Thymus (tissue), 11 donors: ENCODE measurements at regions not wholly inside any gene's neighbourhood (a gene's known extent, or its start where the extent isn't known, plus 50 kb on each side); places are given as distances from the start of the nearest gene placed in this dataset.

Experiments
- DNase-seq, 9 donors: peaks; one replicate each; pipeline ENCODE4 v3.0.0-alpha.2; 2013; ENCODE audit warnings: low spot score in 9 of 9, low read depth in 6 of 9, missing footprints in 1 of 9
- H3K27ac ChIP-seq, 2 donors: one replicate each; pipeline ENCODE4 v1.5.1; 2013; ENCODE audit warnings: control low read depth in 1 of 2, low read depth in 1 of 2, low read length in 1 of 2, mild to moderate bottlenecking in 1 of 2, moderate library complexity in 1 of 2
- H3K27me3 ChIP-seq, 2 donors: one replicate each; pipeline ENCODE4 v1.5.1; 2013; ENCODE audit warnings: low read length in 1 of 2; ENCODE audit not compliant: control insufficient read depth in 2 of 2, insufficient read depth in 1 of 2
- H3K36me3 ChIP-seq, 2 donors: one replicate each; pipeline ENCODE4 v1.5.1; 2013; ENCODE audit warnings: low read length in 1 of 2, mild to moderate bottlenecking in 1 of 2, moderate library complexity in 1 of 2; ENCODE audit not compliant: control insufficient read depth in 2 of 2, insufficient read depth in 2 of 2
- H3K4me1 ChIP-seq, 2 donors: one replicate each; pipeline ENCODE4 v1.5.1; 2013; ENCODE audit warnings: low read length in 2 of 2; ENCODE audit not compliant: control insufficient read depth in 2 of 2, insufficient read depth in 2 of 2
- H3K4me3 ChIP-seq, 2 donors: one replicate each; pipeline ENCODE4 v1.5.1; 2013; ENCODE audit warnings: low read length in 2 of 2, control low read depth in 1 of 2, mild to moderate bottlenecking in 1 of 2
- H3K9me3 ChIP-seq, 2 donors: one replicate each; pipeline ENCODE4 v1.5.1; 2013; ENCODE audit warnings: low read length in 1 of 2, mild to moderate bottlenecking in 1 of 2; ENCODE audit not compliant: control insufficient read depth in 2 of 2, insufficient read depth in 1 of 2
- WGBS: extraction: QIAGEN DNeasy Blood & Tissue Kit; methylation state at CpG from one replicate; pipeline ENCODE4 v1.1.7; 2013; 5-methylcytosine and 5-hydroxymethylcytosine counted together
- donor health status: healthy.

GRCh38 chr4:14592950-14593349 lies 409.3 kb upstream of the CPEB2 start:
- DNase-seq = no peak
- no peaks in the 10 kb centered on the region for H3K27me3 ChIP-seq
- H3K27ac ChIP-seq = no peak overlapping the region
- no peaks in the 10 kb centered on the region for H3K4me1 ChIP-seq
- 94% methylated on average over 2 of the region's 2 CpGs for WGBS
- H3K36me3 ChIP-seq = no peaks in the 10 kb centered on the region
- no peaks in the 10 kb centered on the region for H3K9me3 ChIP-seq
- no peak overlapping the region for H3K4me3 ChIP-seq

GRCh38 chr4:14596028-14596427 lies 406.3 kb upstream of the CPEB2 start:
- no peak for DNase-seq
- WGBS = 36% methylated on average over 4 of the region's 4 CpGs

GRCh38 chr4:14596437-14596836 lies 405.8 kb upstream of the CPEB2 start:
- 91% methylated on average over 2 of the region's 2 CpGs for WGBS
- Histone ChIP-seq H3K27me3 (no peaks in the 10 kb centered on the region), H3K27ac (no peak overlapping the region), H3K4me3 (no peak overlapping the region), H3K9me3 (no peaks in the 10 kb centered on the region), H3K36me3 (no peaks in the 10 kb centered on the region), H3K4me1 (no peaks in the 10 kb centered on the region)
- no peak for DNase-seq

More at GRCh38 chr4:14596028-14596427, 406.3 kb upstream of the CPEB2 start:
- no peaks in the 10 kb centered on the region for H3K9me3 ChIP-seq
- H3K36me3 ChIP-seq = no peaks in the 10 kb centered on the region
- H3K27me3 ChIP-seq = no peaks in the 10 kb centered on the region
- H3K4me1 ChIP-seq = no peaks in the 10 kb centered on the region
- no peak overlapping the region for H3K4me3 ChIP-seq
- no peak overlapping the region for H3K27ac ChIP-seq

- Histone ChIP-seq H3K4me1 (no peaks in the 10 kb centered on the region), H3K27ac (no peak overlapping the region), H3K9me3 (no peaks in the 10 kb centered on the region), H3K27me3 (no peaks in the 10 kb centered on the region), H3K36me3 (no peaks in the 10 kb centered on the region), H3K4me3 (no peak overlapping the region)
- DNase-seq = no peak
- 87% methylated on average over 2 of the region's 2 CpGs for WGBS
Measured at GRCh38 chr4:14596904-14597303, 405.4 kb upstream of the CPEB2 start.

- no peaks in the 10 kb centered on the region for H3K4me1 ChIP-seq
- no peaks in the 10 kb centered on the region for H3K36me3 ChIP-seq
- no peak for DNase-seq
- no peak overlapping the region for H3K4me3 ChIP-seq
- 88% methylated on average over 2 of the region's 2 CpGs for WGBS
- no peak overlapping the region for H3K27ac ChIP-seq
- H3K27me3 ChIP-seq = no peaks in the 10 kb centered on the region
- H3K9me3 ChIP-seq = no peaks in the 10 kb centered on the region
Measured at GRCh38 chr4:14602206-14602605, 400.1 kb upstream of the CPEB2 start.

- H3K36me3 ChIP-seq = no peaks in the 10 kb centered on the region
- no peaks in the 10 kb centered on the region for H3K9me3 ChIP-seq
- WGBS = 80% methylated on average over 3 of the region's 3 CpGs
- H3K4me3 ChIP-seq = no peak overlapping the region
- H3K4me1 ChIP-seq = no peaks in the 10 kb centered on the region
- no peaks in the 10 kb centered on the region for H3K27me3 ChIP-seq
- H3K27ac ChIP-seq = no peak overlapping the region
- no peak for DNase-seq
Measured at GRCh38 chr4:14607001-14607400, 395.3 kb upstream of the CPEB2 start.

GRCh38 chr4:14607578-14607977 lies 394.7 kb upstream of the CPEB2 start:
- Histone ChIP-seq H3K9me3 (no peaks in the 10 kb centered on the region), H3K4me1 (no peaks in the 10 kb centered on the region), H3K27me3 (no peaks in the 10 kb centered on the region), H3K27ac (no peak overlapping the region), H3K4me3 (no peak overlapping the region), H3K36me3 (no peaks in the 10 kb centered on the region)
- 47% methylated on average over 2 of the region's 2 CpGs for WGBS
- no peak for DNase-seq

- no peak overlapping the region for H3K4me3 ChIP-seq
Measured at GRCh38 chr4:14608630-14609029, 393.7 kb upstream of the CPEB2 start.

GRCh38 chr4:14614840-14615239 lies 387.4 kb upstream of the CPEB2 start:
- Histone ChIP-seq H3K27ac (no peak overlapping the region), H3K4me1 (no peaks in the 10 kb centered on the region), H3K36me3 (no peaks in the 10 kb centered on the region), H3K4me3 (no peak overlapping the region), H3K27me3 (no peaks in the 10 kb centered on the region), H3K9me3 (no peaks in the 10 kb centered on the region)
- WGBS = 69% methylated on average over 4 of the region's 4 CpGs
- no peak for DNase-seq

More at GRCh38 chr4:14608630-14609029, 393.7 kb upstream of the CPEB2 start:
- Histone ChIP-seq H3K27me3 (no peaks in the 10 kb centered on the region), H3K36me3 (no peaks in the 10 kb centered on the region), H3K4me1 (no peaks in the 10 kb centered on the region), H3K9me3 (no peaks in the 10 kb centered on the region), H3K27ac (no peak overlapping the region)
- no peak for DNase-seq

- Histone ChIP-seq H3K4me1 (no peaks in the 10 kb centered on the region), H3K27me3 (no peaks in the 10 kb centered on the region), H3K4me3 (no peak overlapping the region), H3K27ac (no peak overlapping the region), H3K9me3 (no peaks in the 10 kb centered on the region), H3K36me3 (no peaks in the 10 kb centered on the region)
- WGBS = 60% methylated on average over 3 of the region's 3 CpGs
- DNase-seq = no peak
Measured at GRCh38 chr4:14615671-14616070, 386.6 kb upstream of the CPEB2 start.
